ENCODE measurements at regions not wholly inside any gene's neighbourhood (a gene's known extent, or its start where the extent isn't known, plus 50 kb on each side); places are given as distances from the start of the nearest gene placed in this dataset.
"Not testable (repeated sequence)": the region's sequence is repeated elsewhere in the genome, so short reads cannot be mapped to it uniquely, and the experiment has no call there.

DNA sequence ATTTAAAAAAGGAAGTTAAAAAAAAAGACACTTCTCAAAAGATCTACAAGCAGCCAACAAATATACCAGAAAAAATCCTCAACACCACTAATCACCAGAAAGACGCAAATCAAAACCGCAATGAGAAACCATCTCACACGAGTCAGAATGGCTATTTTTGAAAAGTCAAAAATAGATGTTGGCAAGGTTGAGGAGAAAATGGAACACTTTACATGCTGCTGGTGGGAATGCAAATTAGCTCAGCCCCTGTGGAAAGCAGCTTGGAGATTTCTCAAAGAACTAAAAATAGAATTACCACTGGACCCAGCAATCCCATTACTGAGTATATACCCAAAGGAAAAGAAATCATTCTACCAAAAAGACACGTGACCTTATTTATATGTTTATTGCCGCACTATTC lies 574.7 kb upstream of the ADAMTS9 start:
- Histone ChIP-seq H3K4me1 (ENCODE audit: insufficient read depth) (no peaks in the 10 kb centered on the region), H3K4me3 (no peak overlapping the region), H3K9me3 (no peaks in the 10 kb centered on the region), H3K27me3 (no peaks in the 10 kb centered on the region), H3K36me3 (no peaks in the 10 kb centered on the region), H3K27ac (no peak overlapping the region)
- TF ChIP-seq, protein P1, sequence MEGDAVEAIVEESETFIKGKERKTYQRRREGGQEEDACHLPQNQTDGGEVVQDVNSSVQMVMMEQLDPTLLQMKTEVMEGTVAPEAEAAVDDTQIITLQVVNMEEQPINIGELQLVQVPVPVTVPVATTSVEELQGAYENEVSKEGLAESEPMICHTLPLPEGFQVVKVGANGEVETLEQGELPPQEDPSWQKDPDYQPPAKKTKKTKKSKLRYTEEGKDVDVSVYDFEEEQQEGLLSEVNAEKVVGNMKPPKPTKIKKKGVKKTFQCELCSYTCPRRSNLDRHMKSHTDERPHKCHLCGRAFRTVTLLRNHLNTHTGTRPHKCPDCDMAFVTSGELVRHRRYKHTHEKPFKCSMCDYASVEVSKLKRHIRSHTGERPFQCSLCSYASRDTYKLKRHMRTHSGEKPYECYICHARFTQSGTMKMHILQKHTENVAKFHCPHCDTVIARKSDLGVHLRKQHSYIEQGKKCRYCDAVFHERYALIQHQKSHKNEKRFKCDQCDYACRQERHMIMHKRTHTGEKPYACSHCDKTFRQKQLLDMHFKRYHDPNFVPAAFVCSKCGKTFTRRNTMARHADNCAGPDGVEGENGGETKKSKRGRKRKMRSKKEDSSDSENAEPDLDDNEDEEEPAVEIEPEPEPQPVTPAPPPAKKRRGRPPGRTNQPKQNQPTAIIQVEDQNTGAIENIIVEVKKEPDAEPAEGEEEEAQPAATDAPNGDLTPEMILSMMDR (IDR thresholded peaks at IDR 0.05) = no peak
- no peak for TF ChIP-seq EP300 (IDR thresholded peaks at IDR 0.05)
- TF ChIP-seq POLR2A (IDR thresholded peaks at IDR 0.05) = no peak
- WGBS, 3 donors = 64 to 75% (median 71%) methylated on average over 5 of the region's 5 CpGs
- intact Hi-C loops (cut with DNase I) = no loop called here
- DNase-seq = no peak

DNA sequence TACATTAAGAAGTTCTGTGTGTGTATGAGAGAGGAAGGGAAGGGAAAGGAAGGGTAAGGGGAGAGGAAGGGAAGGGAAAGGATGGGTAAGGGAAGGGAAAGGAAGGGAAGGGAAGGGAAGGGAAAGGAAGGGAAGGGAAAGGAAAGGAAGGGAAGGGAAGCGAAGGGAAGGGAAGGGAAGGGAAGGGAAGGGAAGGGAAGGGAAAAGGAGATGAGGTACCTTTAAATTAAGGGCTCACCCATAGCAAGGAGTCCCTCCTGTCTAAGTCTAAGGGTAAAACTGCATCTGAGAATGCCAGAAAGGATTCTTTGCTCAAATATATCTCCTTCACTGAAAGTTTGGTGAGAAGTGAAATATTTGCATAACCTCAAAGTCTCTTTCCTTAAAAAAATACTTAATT lies 572.1 kb upstream of the ADAMTS9 start:
- Histone ChIP-seq H3K4me1 (ENCODE audit: insufficient read depth) (no peaks in the 10 kb centered on the region), H3K9me3 (no peaks in the 10 kb centered on the region), H3K36me3 (no peaks in the 10 kb centered on the region), H3K27ac (no peak overlapping the region), H3K27me3 (no peaks in the 10 kb centered on the region), H3K4me3 (no peak overlapping the region)
- TF ChIP-seq POLR2A (IDR thresholded peaks at IDR 0.05) = no peak
- TF ChIP-seq, protein P1 (IDR thresholded peaks at IDR 0.05) = no peak
- DNase-seq = no peak
- WGBS, 3 donors = 25 to 95% (median 63%) methylated on average over 1 of the region's 1 CpG
- intact Hi-C loops (cut with DNase I) = no loop called here

DNA sequence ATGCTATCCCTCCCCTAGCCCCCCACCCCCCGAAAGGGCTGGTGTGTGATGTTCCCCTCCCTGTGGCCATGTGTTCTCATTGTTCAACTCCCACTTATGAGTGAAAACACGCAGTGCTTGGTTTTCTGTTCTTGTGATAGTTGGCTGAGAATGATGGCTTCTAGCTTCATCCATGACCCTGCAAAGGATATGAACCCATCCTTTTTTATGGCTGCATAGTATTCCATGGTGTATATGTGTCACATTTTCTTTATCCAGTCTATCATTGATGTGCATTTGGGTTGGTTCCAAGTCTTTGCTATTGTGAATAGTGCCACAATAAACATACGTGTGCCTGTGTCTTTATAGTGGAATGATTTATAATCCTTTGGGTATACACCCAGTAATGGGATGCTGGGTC lies 565.1 kb upstream of the ADAMTS9 start:
- 88 to 89% (median 89%) methylated on average over 3 of the region's 3 CpGs for WGBS, 3 donors
- intact Hi-C loops (cut with DNase I); DNase-seq; H3K27me3 ChIP-seq; H3K4me1 ChIP-seq (ENCODE audit: insufficient read depth); H3K27ac ChIP-seq; H3K9me3 ChIP-seq; H3K36me3 ChIP-seq; H3K4me3 ChIP-seq: not testable (repeated sequence)

DNA sequence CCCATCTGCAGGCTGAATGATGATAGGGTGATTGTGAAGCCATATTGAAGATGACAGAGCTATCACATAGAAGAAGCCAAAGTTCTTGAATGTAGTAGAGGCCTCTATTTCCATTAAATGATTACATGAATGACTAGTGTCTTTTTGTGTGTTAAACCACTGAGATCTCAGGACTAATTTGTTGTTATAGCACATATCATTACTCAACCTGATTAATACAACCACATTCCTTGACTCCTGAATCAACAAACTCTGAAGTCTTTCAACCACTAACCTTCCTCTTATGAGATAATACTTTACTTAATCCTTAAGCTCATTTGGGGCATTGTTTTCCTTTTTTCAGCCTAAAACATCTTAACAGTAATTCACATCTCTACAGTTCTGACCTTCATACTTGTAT lies 564.5 kb upstream of the ADAMTS9 start:
- H3K4me1 ChIP-seq (ENCODE audit: insufficient read depth) = no peaks in the 10 kb centered on the region
- TF ChIP-seq, protein P1 (IDR thresholded peaks at IDR 0.05) = no peak
- TF ChIP-seq EP300 (IDR thresholded peaks at IDR 0.05) (no peak), POLR2A (IDR thresholded peaks at IDR 0.05) (no peak)

DNA sequence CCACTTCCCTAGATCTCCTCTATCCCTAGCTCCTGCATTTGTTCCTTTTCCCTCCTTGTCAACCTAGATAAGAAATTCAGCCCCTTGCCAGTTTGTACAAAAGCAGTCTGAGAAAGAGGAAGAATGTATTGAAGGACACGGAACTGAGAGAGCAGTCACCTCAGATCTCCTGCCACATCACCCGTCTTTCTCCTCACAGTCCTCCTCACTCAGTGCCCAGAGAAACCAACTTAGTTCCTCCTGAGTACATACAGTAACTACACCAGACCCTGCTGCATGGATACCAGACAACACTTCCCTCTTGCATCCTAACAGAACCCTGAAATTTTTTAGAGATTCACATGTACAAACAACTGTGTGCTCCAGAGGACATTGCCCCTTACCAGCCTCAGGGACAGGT lies 563.6 kb upstream of the ADAMTS9 start:
- no peak overlapping the region for H3K27ac ChIP-seq
- no peaks in the 10 kb centered on the region for H3K9me3 ChIP-seq
- DNase-seq = no peak
- H3K4me1 ChIP-seq (ENCODE audit: insufficient read depth) = no peaks in the 10 kb centered on the region
- TF ChIP-seq POLR2A (IDR thresholded peaks at IDR 0.05) (no peak), EP300 (IDR thresholded peaks at IDR 0.05) (no peak)
- TF ChIP-seq, protein P1 (IDR thresholded peaks at IDR 0.05) = no peak
- intact Hi-C loops (cut with DNase I) = no loop called here
- 93 to 96% (median 94%) methylated on average over 2 of the region's 2 CpGs for WGBS, 3 donors
- no peak overlapping the region for H3K4me3 ChIP-seq
- H3K36me3 ChIP-seq = no peaks in the 10 kb centered on the region
- no peaks in the 10 kb centered on the region for H3K27me3 ChIP-seq

More for the DNA sequence above, 564.5 kb upstream of the ADAMTS9 start:
- Histone ChIP-seq H3K27ac (no peak overlapping the region), H3K4me3 (no peak overlapping the region), H3K9me3 (no peaks in the 10 kb centered on the region), H3K36me3 (no peaks in the 10 kb centered on the region), H3K27me3 (no peaks in the 10 kb centered on the region)
- intact Hi-C loops (cut with DNase I) = no loop called here
- DNase-seq = no peak

Measured in ovary (tissue), 7 donors.